ENCODE measurements at regions not wholly inside any gene's neighbourhood (a gene's known extent, or its start where the extent isn't known, plus 50 kb on each side); places are given as distances from the start of the nearest gene placed in this dataset.
A peak's percentile ranks its signal among the peaks of the same experiment; 100 is the strongest.

GRCh38 chr10:50961297-50961696, 75.9 kb upstream of the A1CF start:
- H3K4me1 ChIP-seq (ENCODE audit: low read depth): peaks cover 6% of the 10 kb centered on the region
- DNase-seq: no peak
- intact Hi-C loops (cut with DNase I, micrococcal nuclease): no loop called here
- TF ChIP-seq CTCF (IDR thresholded peaks at IDR 0.05): no peak
- H3K4me3 ChIP-seq: no peak overlapping the region
- H3K36me3 ChIP-seq (ENCODE audit: low read depth): no peaks in the 10 kb centered on the region
- ATAC-seq: no peak
- no peaks in the 10 kb centered on the region for H3K9me3 ChIP-seq

GRCh38 chr10:50963063-50963462, 77.6 kb upstream of the A1CF start:
- TF ChIP-seq CTCF (IDR thresholded peaks at IDR 0.05): no peak
- no peak overlapping the region for H3K4me3 ChIP-seq
- no peaks in the 10 kb centered on the region for H3K36me3 ChIP-seq (ENCODE audit: low read depth)
- H3K4me1 ChIP-seq (ENCODE audit: low read depth): peaks cover 6% of the 10 kb centered on the region
- DNase-seq (no peak), ATAC-seq (peak; percentile 87)
- intact Hi-C loops (cut with DNase I, micrococcal nuclease): no loop called here
- H3K9me3 ChIP-seq: no peaks in the 10 kb centered on the region

GRCh38 chr10:50968386-50969091, 83.1 kb upstream of the A1CF start:
- Histone ChIP-seq H3K4me3 (no peak overlapping the region), H3K36me3 (ENCODE audit: low read depth) (no peaks in the 10 kb centered on the region), H3K4me1 (ENCODE audit: low read depth) (peaks cover 8% of the 10 kb centered on the region), H3K9me3 (no peaks in the 10 kb centered on the region)
- no peak for TF ChIP-seq CTCF (IDR thresholded peaks at IDR 0.05)
- DNase-seq (no peak), ATAC-seq (no peak)
- intact Hi-C loops (cut with DNase I, micrococcal nuclease): no loop called here

- Histone ChIP-seq H3K4me1 (ENCODE audit: low read depth) (peaks cover 8% of the 10 kb centered on the region), H3K9me3 (no peaks in the 10 kb centered on the region), H3K4me3 (no peak overlapping the region), H3K36me3 (ENCODE audit: low read depth) (no peaks in the 10 kb centered on the region)
- DNase-seq: peak in 2 of 3 donors; percentile 54 to 84
- ATAC-seq: peak; percentile 99
- no peak for TF ChIP-seq CTCF (IDR thresholded peaks at IDR 0.05)
- intact Hi-C loops (cut with DNase I, micrococcal nuclease): no loop called here
Measured at GRCh38 chr10:50972591-50972990, 87.2 kb upstream of the A1CF start.

GRCh38 chr10:50981385-50981784, 92.9 kb upstream of the PRKG1 start:
- no peak for TF ChIP-seq CTCF (IDR thresholded peaks at IDR 0.05)
- intact Hi-C loops (cut with DNase I, micrococcal nuclease): no loop called here
- H3K9me3 ChIP-seq: no peaks in the 10 kb centered on the region
- no peak for ATAC-seq
- H3K4me1 ChIP-seq (ENCODE audit: low read depth): no peaks in the 10 kb centered on the region
- H3K4me3 ChIP-seq: no peak overlapping the region
- no peak for DNase-seq
- H3K36me3 ChIP-seq (ENCODE audit: low read depth): no peaks in the 10 kb centered on the region

- DNase-seq (no peak), ATAC-seq (peak; percentile 33)
- TF ChIP-seq CTCF (IDR thresholded peaks at IDR 0.05): no peak
- no peaks in the 10 kb centered on the region for H3K9me3 ChIP-seq
- H3K4me3 ChIP-seq: no peak overlapping the region
- no peaks in the 10 kb centered on the region for H3K4me1 ChIP-seq (ENCODE audit: low read depth)
- intact Hi-C loops (cut with DNase I, micrococcal nuclease): no loop called here
- H3K36me3 ChIP-seq (ENCODE audit: low read depth): no peaks in the 10 kb centered on the region
Measured at GRCh38 chr10:50981904-50982303, 92.4 kb upstream of the PRKG1 start.
